ENCODE measurements at regions not wholly inside any gene's neighbourhood (a gene's known extent, or its start where the extent isn't known, plus 50 kb on each side); places are given as distances from the start of the nearest gene placed in this dataset.

DNA sequence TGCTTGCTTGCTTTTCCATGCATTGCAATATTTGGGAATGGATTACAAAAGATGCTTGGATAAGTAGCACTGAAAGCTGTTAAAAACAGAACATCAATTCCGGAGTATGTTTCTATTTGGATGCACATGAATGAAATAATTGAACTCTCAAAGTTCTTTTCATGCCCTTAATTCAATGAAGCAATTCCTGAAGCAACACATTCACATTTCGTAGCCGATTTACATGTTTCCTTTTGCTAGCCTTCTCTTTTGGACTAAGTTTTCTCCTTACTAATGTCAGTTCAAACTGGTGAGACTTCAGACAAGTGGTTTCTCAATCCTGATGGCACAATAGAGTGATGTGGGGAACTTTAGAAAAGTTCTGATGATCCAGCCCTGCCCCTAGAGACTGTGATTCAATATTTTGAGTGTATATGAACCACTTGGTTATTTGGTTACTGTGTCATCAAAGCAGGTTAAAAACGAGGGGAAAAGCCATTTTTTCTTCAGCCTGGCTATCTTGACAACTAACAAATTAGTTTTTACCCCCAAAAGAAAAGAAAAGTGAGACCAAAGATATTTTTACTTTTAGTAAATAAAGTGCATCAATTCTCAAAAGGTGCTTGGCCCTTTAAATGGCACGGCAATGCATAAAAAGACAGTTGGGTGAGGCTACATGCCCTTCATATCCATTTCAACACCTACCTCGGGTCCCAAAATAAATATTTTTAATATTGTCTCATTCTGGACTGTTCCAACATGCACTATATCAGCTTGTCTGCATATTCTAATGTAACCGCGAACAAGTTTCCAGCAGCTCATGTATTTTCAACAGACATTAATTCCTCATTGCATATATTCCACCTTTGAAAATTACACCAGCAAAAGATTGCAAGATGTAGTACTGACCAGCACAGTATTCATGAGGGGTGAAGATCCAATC is 90.1 kb upstream of the RPL34 start:
- TF ChIP-seq, protein P1, sequence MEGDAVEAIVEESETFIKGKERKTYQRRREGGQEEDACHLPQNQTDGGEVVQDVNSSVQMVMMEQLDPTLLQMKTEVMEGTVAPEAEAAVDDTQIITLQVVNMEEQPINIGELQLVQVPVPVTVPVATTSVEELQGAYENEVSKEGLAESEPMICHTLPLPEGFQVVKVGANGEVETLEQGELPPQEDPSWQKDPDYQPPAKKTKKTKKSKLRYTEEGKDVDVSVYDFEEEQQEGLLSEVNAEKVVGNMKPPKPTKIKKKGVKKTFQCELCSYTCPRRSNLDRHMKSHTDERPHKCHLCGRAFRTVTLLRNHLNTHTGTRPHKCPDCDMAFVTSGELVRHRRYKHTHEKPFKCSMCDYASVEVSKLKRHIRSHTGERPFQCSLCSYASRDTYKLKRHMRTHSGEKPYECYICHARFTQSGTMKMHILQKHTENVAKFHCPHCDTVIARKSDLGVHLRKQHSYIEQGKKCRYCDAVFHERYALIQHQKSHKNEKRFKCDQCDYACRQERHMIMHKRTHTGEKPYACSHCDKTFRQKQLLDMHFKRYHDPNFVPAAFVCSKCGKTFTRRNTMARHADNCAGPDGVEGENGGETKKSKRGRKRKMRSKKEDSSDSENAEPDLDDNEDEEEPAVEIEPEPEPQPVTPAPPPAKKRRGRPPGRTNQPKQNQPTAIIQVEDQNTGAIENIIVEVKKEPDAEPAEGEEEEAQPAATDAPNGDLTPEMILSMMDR (IDR thresholded peaks at IDR 0.05; ENCODE audit: unreplicated experiment), result no peak
- H3K4me3 Mint-ChIP-seq (ENCODE audit: unreplicated experiment), result no peak overlapping the region
- no peaks in the 10 kb centered on the region for H3K36me3 Mint-ChIP-seq (ENCODE audit: low read depth, unreplicated experiment)
- H3K27ac Mint-ChIP-seq (ENCODE audit: unreplicated experiment), result peak overlapping the region; percentile 71
- H3K27me3 Mint-ChIP-seq (ENCODE audit: unreplicated experiment), result no peaks in the 10 kb centered on the region
- DNase-seq (ENCODE audit: low spot score), result no peak
- H3K9me3 Mint-ChIP-seq (ENCODE audit: unreplicated experiment), result no peaks in the 10 kb centered on the region
- peaks cover 40% of the 10 kb centered on the region for H3K4me1 Mint-ChIP-seq (ENCODE audit: unreplicated experiment)

DNA sequence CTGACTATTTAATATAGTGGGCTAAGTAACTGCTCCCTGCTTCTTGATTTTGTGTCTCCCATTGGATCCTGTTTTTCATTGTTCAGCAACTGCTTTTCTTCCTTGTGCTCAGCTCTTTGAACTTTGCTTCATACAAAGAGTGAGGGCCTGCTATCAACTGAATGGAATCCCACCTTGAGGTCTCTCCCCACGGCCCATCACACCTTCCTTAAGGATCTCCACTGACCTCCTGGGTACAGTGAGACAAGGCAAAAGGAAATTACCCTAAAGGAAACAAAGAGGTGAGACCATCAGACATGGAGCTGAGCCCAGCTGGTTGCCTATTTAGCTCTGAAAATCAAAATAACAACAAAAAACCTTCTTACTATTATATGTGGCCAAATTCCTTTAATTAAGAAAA is 91.3 kb upstream of the RPL34 start:
- Mint-ChIP-seq H3K4me3 (ENCODE audit: unreplicated experiment) (no peak overlapping the region), H3K27me3 (ENCODE audit: unreplicated experiment) (no peaks in the 10 kb centered on the region), H3K36me3 (ENCODE audit: low read depth, unreplicated experiment) (no peaks in the 10 kb centered on the region), H3K4me1 (ENCODE audit: unreplicated experiment) (peaks cover 39% of the 10 kb centered on the region), H3K9me3 (ENCODE audit: unreplicated experiment) (no peaks in the 10 kb centered on the region), H3K27ac (ENCODE audit: unreplicated experiment) (no peak overlapping the region)
- no peak for DNase-seq (ENCODE audit: low spot score)
- TF ChIP-seq, protein P1 (IDR thresholded peaks at IDR 0.05; ENCODE audit: unreplicated experiment), result no peak

DNA sequence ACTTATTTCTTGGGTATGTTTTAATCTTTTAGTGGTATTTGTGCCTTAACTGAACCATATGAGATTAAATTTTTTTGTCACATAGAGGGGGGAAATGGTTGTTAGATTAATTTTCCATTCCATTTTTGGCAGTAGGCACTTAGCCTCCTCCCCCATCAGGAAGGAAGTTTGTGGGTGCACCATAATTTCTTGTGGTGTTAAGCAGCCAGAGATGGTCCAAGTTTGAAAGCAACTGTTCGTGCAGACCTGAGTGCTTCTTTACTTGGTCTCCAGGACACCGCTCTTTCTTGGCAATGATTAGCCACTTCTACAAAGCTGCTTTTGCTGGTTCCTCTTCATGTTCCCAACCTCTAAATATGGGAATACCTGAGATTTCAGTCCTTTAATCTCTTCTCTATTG is 92.7 kb upstream of the RPL34 start:
- Mint-ChIP-seq H3K36me3 (ENCODE audit: low read depth, unreplicated experiment) (no peaks in the 10 kb centered on the region), H3K4me1 (ENCODE audit: unreplicated experiment) (peaks cover 27% of the 10 kb centered on the region), H3K27me3 (ENCODE audit: unreplicated experiment) (no peaks in the 10 kb centered on the region), H3K9me3 (ENCODE audit: unreplicated experiment) (no peaks in the 10 kb centered on the region), H3K4me3 (ENCODE audit: unreplicated experiment) (no peak overlapping the region), H3K27ac (ENCODE audit: unreplicated experiment) (no peak overlapping the region)
- TF ChIP-seq, protein P1 (IDR thresholded peaks at IDR 0.05; ENCODE audit: unreplicated experiment), result no peak
- DNase-seq (ENCODE audit: low spot score), result no peak

DNA sequence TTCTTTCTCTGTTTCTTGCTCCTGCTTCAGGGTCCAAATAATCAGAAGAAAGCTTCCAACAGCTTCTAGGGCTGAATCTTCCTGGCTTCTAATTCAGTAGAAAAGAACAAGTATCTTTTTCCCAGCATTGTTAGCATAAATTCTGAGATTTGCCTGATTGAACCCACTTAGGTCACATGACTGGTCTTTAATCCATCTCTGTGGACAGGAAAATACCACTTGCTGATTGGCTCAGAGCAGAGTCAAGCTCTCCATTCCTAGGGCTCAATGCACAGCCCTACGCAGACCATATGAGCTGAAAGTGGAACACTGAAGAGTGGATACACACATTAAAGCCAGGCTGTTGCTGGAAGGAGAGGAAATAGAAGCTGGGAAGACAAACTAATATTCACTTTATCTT is 99.6 kb upstream of the RPL34 start:
- Mint-ChIP-seq H3K36me3 (ENCODE audit: low read depth, unreplicated experiment) (no peaks in the 10 kb centered on the region), H3K27me3 (ENCODE audit: unreplicated experiment) (no peaks in the 10 kb centered on the region), H3K4me1 (ENCODE audit: unreplicated experiment) (peaks cover 4% of the 10 kb centered on the region), H3K9me3 (ENCODE audit: unreplicated experiment) (no peaks in the 10 kb centered on the region), H3K4me3 (ENCODE audit: unreplicated experiment) (no peak overlapping the region), H3K27ac (ENCODE audit: unreplicated experiment) (no peak overlapping the region)
- no peak for DNase-seq (ENCODE audit: low spot score)
- TF ChIP-seq, protein P1 (IDR thresholded peaks at IDR 0.05; ENCODE audit: unreplicated experiment), result no peak

DNA sequence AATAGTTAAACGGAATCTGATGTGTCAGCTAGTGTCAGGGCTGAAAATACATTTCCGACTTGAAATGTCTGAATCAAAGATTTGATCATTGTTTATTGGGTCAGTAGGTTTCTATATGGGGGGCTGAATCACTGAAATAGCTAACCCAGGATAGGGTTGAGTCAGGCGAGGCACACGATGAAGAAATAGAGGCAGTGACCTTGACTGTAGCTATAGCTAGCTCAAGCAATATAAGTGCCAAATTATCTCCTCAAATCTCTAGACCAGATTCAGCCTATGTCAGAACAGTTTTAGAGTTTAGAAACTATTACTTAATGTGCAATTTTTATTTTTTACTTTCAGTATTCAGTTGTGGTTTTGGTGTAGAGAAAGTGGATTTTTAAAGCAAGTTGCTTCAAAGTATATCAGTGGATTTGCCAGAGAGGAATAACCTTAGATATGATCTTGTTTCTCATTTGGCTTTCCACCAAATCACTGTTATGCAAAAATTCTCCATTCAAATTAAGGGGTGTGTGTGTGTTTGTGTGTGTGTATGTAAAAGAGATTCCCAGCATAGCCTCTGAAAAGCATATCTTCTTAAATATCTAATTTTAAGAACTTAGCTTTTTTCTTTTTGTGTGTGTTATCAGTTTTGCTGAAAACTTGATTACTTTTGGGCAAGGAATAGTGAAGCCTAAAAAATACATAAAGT is 100.3 kb upstream of the RPL34 start:
- peaks cover 2% of the 10 kb centered on the region for H3K4me1 Mint-ChIP-seq (ENCODE audit: unreplicated experiment)
- no peaks in the 10 kb centered on the region for H3K9me3 Mint-ChIP-seq (ENCODE audit: unreplicated experiment)
- H3K4me3 Mint-ChIP-seq (ENCODE audit: unreplicated experiment), result no peak overlapping the region
- no peaks in the 10 kb centered on the region for H3K27me3 Mint-ChIP-seq (ENCODE audit: unreplicated experiment)
- H3K27ac Mint-ChIP-seq (ENCODE audit: unreplicated experiment), result no peak overlapping the region
- H3K36me3 Mint-ChIP-seq (ENCODE audit: low read depth, unreplicated experiment), result no peaks in the 10 kb centered on the region
- DNase-seq (ENCODE audit: low spot score), result no peak
- TF ChIP-seq, protein P1 (IDR thresholded peaks at IDR 0.05; ENCODE audit: unreplicated experiment), result no peak
